GM19372 (cell line): ENCODE measurements at regions not wholly inside any gene's neighbourhood (a gene's known extent, or its start where the extent isn't known, plus 50 kb on each side); places are given as distances from the start of the nearest gene placed in this dataset.
"Not testable (repeated sequence)": the region's sequence is repeated elsewhere in the genome, so short reads cannot be mapped to it uniquely, and the experiment has no call there.

ENCODE experiments used
- ATAC-seq: cut with Tn5 transposase; IDR thresholded peaks from one replicate; pipeline ENCODE4 v1.9.1; 2021; ENCODE audit warnings: mild to moderate bottlenecking, low read depth, moderate library complexity; ENCODE audit not compliant: unreplicated experiment

- ATAC-seq = not testable (repeated sequence)
Observed at GRCh38 chr7:159335181-159335926, 190.7 kb upstream of the VIPR2 start.

GRCh38 chr7:159332854-159333479 is 188.3 kb upstream of the VIPR2 start:
- ATAC-seq = not testable (repeated sequence)

- no peak for ATAC-seq
Observed at GRCh38 chr7:159331462-159331861, 186.8 kb upstream of the VIPR2 start.

GRCh38 chr7:159329818-159330378 is 185.2 kb upstream of the VIPR2 start:
- no peak for ATAC-seq

GRCh38 chr7:159328096-159328495 is 183.4 kb upstream of the VIPR2 start:
- no peak for ATAC-seq

- ATAC-seq = no peak
Observed at GRCh38 chr7:159323359-159323758, 178.7 kb upstream of the VIPR2 start.

- no peak for ATAC-seq
Observed at GRCh38 chr7:159321278-159321677, 176.6 kb upstream of the VIPR2 start.

- no peak for ATAC-seq
Observed at GRCh38 chr7:159318682-159319351, 174.2 kb upstream of the VIPR2 start.

GRCh38 chr7:159317294-159317693 is 172.6 kb upstream of the VIPR2 start:
- ATAC-seq = no peak

GRCh38 chr7:159311172-159311494 is 166.5 kb upstream of the VIPR2 start:
- ATAC-seq = no peak

- ATAC-seq = no peak
Observed at GRCh38 chr7:159310457-159311171, 165.9 kb upstream of the VIPR2 start.

- not testable (repeated sequence) for ATAC-seq
Observed at GRCh38 chr7:159309214-159309613, 164.5 kb upstream of the VIPR2 start.

- no peak for ATAC-seq
Observed at GRCh38 chr7:159306012-159306411, 161.3 kb upstream of the VIPR2 start.

GRCh38 chr7:159305185-159305584 is 160.5 kb upstream of the VIPR2 start:
- ATAC-seq = not testable (repeated sequence)

GRCh38 chr7:159303510-159303909 is 158.8 kb upstream of the VIPR2 start:
- ATAC-seq = not testable (repeated sequence)

- no peak for ATAC-seq
Observed at GRCh38 chr7:159296093-159296681, 151.5 kb upstream of the VIPR2 start.

GRCh38 chr7:159286487-159286886 is 141.8 kb upstream of the VIPR2 start:
- not testable (repeated sequence) for ATAC-seq

- ATAC-seq = no peak
Observed at GRCh38 chr7:159281573-159281972, 136.9 kb upstream of the VIPR2 start.

GRCh38 chr7:159280008-159280407 is 135.3 kb upstream of the VIPR2 start:
- no peak for ATAC-seq

GRCh38 chr7:159272739-159273138 is 128.1 kb upstream of the VIPR2 start:
- no peak for ATAC-seq
